ENCODE measurements at regions not wholly inside any gene's neighbourhood (a gene's known extent, or its start where the extent isn't known, plus 50 kb on each side); places are given as distances from the start of the nearest gene placed in this dataset.

GRCh38 chrX:46318551-46318950 lies 226.7 kb downstream of the ZNF674 start:
- no peak overlapping the region for H3K27ac ChIP-seq (ENCODE audit: low read length)
- DNase-seq = no peak
- H3K36me3 ChIP-seq (ENCODE audit: insufficient read depth, low read length) = no peaks in the 10 kb centered on the region
- TF ChIP-seq EZH2 (IDR thresholded peaks at IDR 0.05; ENCODE audit: borderline replicate concordance, low read depth, low read length, severe bottlenecking) = no peak
- no peak for TF ChIP-seq CTCF (IDR thresholded peaks at IDR 0.05; ENCODE audit: borderline replicate concordance, extremely low read depth, low read length, poor library complexity, severe bottlenecking)
- no peak overlapping the region for H3K4me3 ChIP-seq (ENCODE audit: low read depth in 1 of 2, low read length in 2 of 2)
- no peaks in the 10 kb centered on the region for H4K20me1 ChIP-seq (ENCODE audit: insufficient read depth, low read length)
- H3K79me2 ChIP-seq (ENCODE audit: insufficient read depth, low read length) = no peaks in the 10 kb centered on the region
- H3K27me3 ChIP-seq (ENCODE audit: insufficient read depth, low read length, poor library complexity) = no peaks in the 10 kb centered on the region
- H3K4me1 ChIP-seq (ENCODE audit: insufficient read depth, low read length) = peaks cover 30% of the 10 kb centered on the region
- H3K9ac ChIP-seq (ENCODE audit: low read depth, low read length) = no peak overlapping the region
- no peaks in the 10 kb centered on the region for H3K9me3 ChIP-seq (ENCODE audit: insufficient read depth, low read length, severe bottlenecking)
- no peak overlapping the region for H3K4me2 ChIP-seq (ENCODE audit: insufficient read depth, low read length)
- ATAC-seq (ENCODE audit: insufficient read depth, low read depth) = no peak
- H2AFZ ChIP-seq (ENCODE audit: low read depth, low read length) = no peak overlapping the region

- H3K4me1 ChIP-seq (ENCODE audit: insufficient read depth, low read length) = peaks cover 30% of the 10 kb centered on the region
- ATAC-seq (ENCODE audit: insufficient read depth, low read depth) = no peak
- TF ChIP-seq EZH2 (IDR thresholded peaks at IDR 0.05; ENCODE audit: borderline replicate concordance, low read depth, low read length, severe bottlenecking) (no peak), CTCF (IDR thresholded peaks at IDR 0.05; ENCODE audit: borderline replicate concordance, extremely low read depth, low read length, poor library complexity, severe bottlenecking) (no peak)
- H4K20me1 ChIP-seq (ENCODE audit: insufficient read depth, low read length) = no peaks in the 10 kb centered on the region
- H3K36me3 ChIP-seq (ENCODE audit: insufficient read depth, low read length) = no peaks in the 10 kb centered on the region
- DNase-seq = no peak
- H3K79me2 ChIP-seq (ENCODE audit: insufficient read depth, low read length) = no peaks in the 10 kb centered on the region
- no peaks in the 10 kb centered on the region for H3K27me3 ChIP-seq (ENCODE audit: insufficient read depth, low read length, poor library complexity)
- H3K27ac ChIP-seq (ENCODE audit: low read length) = no peak overlapping the region
- no peak overlapping the region for H3K4me2 ChIP-seq (ENCODE audit: insufficient read depth, low read length)
- H3K9me3 ChIP-seq (ENCODE audit: insufficient read depth, low read length, severe bottlenecking) = no peaks in the 10 kb centered on the region
- no peak overlapping the region for H2AFZ ChIP-seq (ENCODE audit: low read depth, low read length)
- H3K4me3 ChIP-seq (ENCODE audit: low read depth in 1 of 2, low read length in 2 of 2) = no peak overlapping the region
- H3K9ac ChIP-seq (ENCODE audit: low read depth, low read length) = no peak overlapping the region
Measured at GRCh38 chrX:46317163-46317562, 228.1 kb downstream of the ZNF674 start.

GRCh38 chrX:46311581-46312120 lies 233.6 kb downstream of the ZNF674 start:
- no peak for ATAC-seq (ENCODE audit: insufficient read depth, low read depth)

More at GRCh38 chrX:46311581-46312120, 233.6 kb downstream of the ZNF674 start:
- H3K27me3 ChIP-seq (ENCODE audit: insufficient read depth, low read length, poor library complexity) = no peaks in the 10 kb centered on the region
- H3K79me2 ChIP-seq (ENCODE audit: insufficient read depth, low read length) = no peaks in the 10 kb centered on the region
- no peak overlapping the region for H3K9ac ChIP-seq (ENCODE audit: low read depth, low read length)
- H3K4me3 ChIP-seq (ENCODE audit: low read depth in 1 of 2, low read length in 2 of 2) = no peak overlapping the region
- H3K36me3 ChIP-seq (ENCODE audit: insufficient read depth, low read length) = no peaks in the 10 kb centered on the region
- H4K20me1 ChIP-seq (ENCODE audit: insufficient read depth, low read length) = no peaks in the 10 kb centered on the region
- no peak for DNase-seq
- no peaks in the 10 kb centered on the region for H3K9me3 ChIP-seq (ENCODE audit: insufficient read depth, low read length, severe bottlenecking)
- H3K4me1 ChIP-seq (ENCODE audit: insufficient read depth, low read length) = peaks cover 23% of the 10 kb centered on the region
- no peak overlapping the region for H3K4me2 ChIP-seq (ENCODE audit: insufficient read depth, low read length)
- no peak overlapping the region for H3K27ac ChIP-seq (ENCODE audit: low read length)
- H2AFZ ChIP-seq (ENCODE audit: low read depth, low read length) = no peak overlapping the region
- no peak for TF ChIP-seq EZH2 (IDR thresholded peaks at IDR 0.05; ENCODE audit: borderline replicate concordance, low read depth, low read length, severe bottlenecking)
- TF ChIP-seq CTCF (IDR thresholded peaks at IDR 0.05; ENCODE audit: borderline replicate concordance, extremely low read depth, low read length, poor library complexity, severe bottlenecking) = no peak
